Left lung (tissue), 4 donors: ENCODE measurements at regions not wholly inside any gene's neighbourhood (a gene's known extent, or its start where the extent isn't known, plus 50 kb on each side); places are given as distances from the start of the nearest gene placed in this dataset.

ENCODE experiments used
- ATAC-seq: fragments of 200-7000 bp; cut with Tn5 transposase; one replicate; pipeline ENCODE4 v1.9.1; 2020; ENCODE audit warnings: moderate library complexity
- DNase-seq, 4 donors: peaks; one replicate each; pipeline ENCODE4 v3.0.0-alpha.2; 2013 to 2020
- H3K27ac ChIP-seq, 2 donors: fragments of 200-600 bp; sonication (generic) in 1 of 2; one replicate each; pipeline versions ENCODE4 v1.5.0 to v1.8.0; 2020 to 2021
- H3K27me3 ChIP-seq, 2 donors: fragments of 200-600 bp; sonication (generic) in 1 of 2; one replicate each; pipeline versions ENCODE4 v1.5.0 to v1.8.0; 2020 to 2021
- H3K36me3 ChIP-seq, 2 donors: fragments of 200-600 bp; sonication (generic) in 1 of 2; one replicate each; pipeline versions ENCODE4 v1.5.0 to v1.8.0; 2020 to 2021
- H3K4me1 ChIP-seq, 2 donors: fragments of 200-600 bp; one replicate each; pipeline ENCODE4 v1.8.0; 2021
- H3K4me3 ChIP-seq, 2 donors: fragments of 200-600 bp; sonication (generic) in 1 of 2; one replicate each; pipeline versions ENCODE4 v1.5.0 to v1.8.0; 2020 to 2021; ENCODE audit warnings: mild to moderate bottlenecking in 1 of 2
- H3K9me3 ChIP-seq, 2 donors: fragments of 200-600 bp; sonication (generic) in 1 of 2; one replicate each; pipeline versions ENCODE4 v1.5.0 to v1.8.0; 2020 to 2021
- CTCF ChIP-seq, 2 donors: fragments of 200-600 bp; sonication (generic) in 1 of 2; IDR thresholded peaks; one replicate each; pipeline versions ENCODE4 v1.5.0 to v1.8.0; 2021; ENCODE audit warnings: antibody characterized with exemption in 2 of 2
- intact Hi-C, 2 donors: fragments of 100-400 bp; cut with DNase I; formaldehyde crosslinking; loops; one replicate each; pipeline versions ENCODE4 v1.11.2 to v1.14.2; 2022
- donor health status: DM: no; HTN: yes; CAD: no.
- donor health status: DM: no; HTN: no; CAD: no.

DNA sequence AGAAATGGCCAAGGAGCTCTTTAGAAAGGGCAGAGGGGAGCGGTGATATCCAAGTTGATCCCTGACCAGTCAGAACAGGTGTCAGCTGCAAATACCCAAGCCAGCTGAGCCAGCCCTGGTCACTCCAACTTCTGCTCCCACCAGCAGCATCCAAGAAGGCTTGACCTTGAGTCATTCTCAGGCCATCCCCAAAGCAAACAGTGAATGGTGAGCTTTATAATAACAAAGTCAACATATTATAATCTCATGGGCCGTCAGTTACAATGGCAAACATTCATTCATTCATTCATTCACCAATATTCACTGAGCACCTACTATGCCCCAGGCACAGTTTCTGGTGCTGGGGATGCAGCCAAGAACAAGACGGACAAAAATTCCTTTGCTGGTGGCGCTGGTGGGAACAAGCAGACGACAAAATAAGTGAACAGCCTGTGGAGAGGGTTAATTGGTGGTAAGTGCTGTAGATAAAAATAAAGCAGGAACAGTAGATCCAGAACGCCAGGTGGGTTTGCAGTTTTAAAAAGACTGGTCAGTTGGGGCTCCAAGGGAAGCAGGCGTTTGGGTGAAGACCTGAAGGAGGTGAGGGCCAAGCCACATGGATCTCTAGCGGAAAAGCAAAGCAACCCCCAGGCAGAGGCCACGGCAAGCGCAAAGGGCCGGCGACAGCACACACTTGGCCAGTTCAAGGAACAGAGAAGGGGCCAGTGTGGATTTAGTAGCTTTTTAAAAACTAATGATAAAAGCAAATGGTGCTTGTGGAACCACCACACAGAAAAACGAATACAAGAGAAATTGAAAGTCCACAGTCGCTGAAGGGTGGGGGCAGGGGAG, 131.8 kb upstream of the PTPN1 start:
- DNase-seq (no peak), ATAC-seq (no peak)
- Histone ChIP-seq H3K4me1 (peaks cover 21 to 61% of the 10 kb centered on the region in 2 donors), H3K27ac (peak overlapping the region; percentile 78 to 80), H3K4me3 (peak overlapping the region; percentile 4 to 9), H3K36me3 (no peaks in the 10 kb centered on the region), H3K27me3 (no peaks in the 10 kb centered on the region), H3K9me3 (no peaks in the 10 kb centered on the region)
- no peak for TF ChIP-seq CTCF (IDR thresholded peaks at IDR 0.05)
- intact Hi-C loops = no loop called here

- TF ChIP-seq CTCF (IDR thresholded peaks at IDR 0.05) = no peak
- DNase-seq (peak; percentile 87 to 98 (median 92)), ATAC-seq (peak; percentile 82)
- intact Hi-C loops = no loop called here
- Histone ChIP-seq H3K4me3 (peak overlapping the region; percentile 4 to 9), H3K9me3 (no peaks in the 10 kb centered on the region), H3K27me3 (no peaks in the 10 kb centered on the region), H3K27ac (peak overlapping the region; percentile 78 to 80), H3K36me3 (no peaks in the 10 kb centered on the region), H3K4me1 (peaks cover 21 to 66% of the 10 kb centered on the region in 2 donors)
Measured at GRCh38 chr20:50379049-50379990, 130.9 kb upstream of the PTPN1 start.

DNA sequence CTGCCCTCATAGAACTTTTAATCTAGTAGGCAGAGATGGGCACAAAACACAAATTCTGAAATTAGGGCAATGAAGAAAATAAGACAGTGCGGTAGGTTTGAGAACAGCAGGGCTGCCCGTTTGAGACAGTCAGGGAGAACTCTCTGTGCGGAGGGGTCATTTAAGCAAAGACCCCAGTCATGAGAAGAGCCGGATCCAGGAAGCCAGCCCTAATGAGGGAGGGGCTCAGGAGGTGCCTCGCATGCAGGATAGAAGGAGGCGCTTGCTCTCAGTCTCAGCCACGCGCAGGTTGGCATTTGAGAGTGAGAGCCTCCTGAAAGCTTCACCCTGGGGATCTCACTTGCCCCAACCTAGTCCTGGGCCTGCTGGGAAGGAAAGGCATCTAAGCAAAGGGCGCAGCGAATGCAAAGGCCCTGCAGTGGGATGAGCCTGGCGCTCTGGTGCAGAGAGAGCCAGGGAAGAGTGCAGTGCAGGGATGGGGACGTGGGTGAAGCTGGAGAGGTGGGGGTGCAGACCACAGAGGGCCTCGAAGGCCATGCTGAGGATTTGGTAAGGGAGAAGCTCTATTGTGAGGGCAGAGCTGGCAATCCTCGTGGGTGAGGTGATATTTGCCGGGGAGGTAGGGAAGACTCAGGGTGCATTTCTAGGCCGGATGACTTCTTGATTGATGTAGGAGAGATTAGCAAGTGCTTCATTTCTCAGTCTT, 130.0 kb upstream of the PTPN1 start:
- no peak for ATAC-seq
- Histone ChIP-seq H3K4me3 (no peak overlapping the region), H3K4me1 (peaks cover 21 to 69% of the 10 kb centered on the region in 2 donors), H3K27me3 (no peaks in the 10 kb centered on the region), H3K36me3 (no peaks in the 10 kb centered on the region), H3K9me3 (no peaks in the 10 kb centered on the region), H3K27ac (peak overlapping the region; percentile 78 to 80)
- DNase-seq = no peak
- intact Hi-C loops = no loop called here
- no peak for TF ChIP-seq CTCF (IDR thresholded peaks at IDR 0.05)

DNA sequence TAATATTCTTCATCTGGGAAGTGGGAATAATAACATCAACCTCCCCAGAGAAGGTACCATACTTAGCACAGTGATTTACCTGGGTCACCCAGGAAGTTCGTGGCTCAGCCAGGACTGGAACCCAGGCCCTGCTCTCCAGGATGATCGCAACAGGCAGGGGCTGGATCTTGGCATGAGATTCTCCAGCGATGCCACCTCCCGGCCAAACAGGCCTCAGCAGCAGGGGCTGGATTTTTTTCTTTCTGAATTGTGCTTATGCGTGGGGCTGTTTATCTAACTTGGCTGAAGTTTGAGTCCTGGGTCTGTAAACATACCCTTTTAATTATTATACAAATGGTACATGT, 129.5 kb upstream of the PTPN1 start:
- peaks cover 21 to 75% of the 10 kb centered on the region in 2 donors for H3K4me1 ChIP-seq
- H3K27ac ChIP-seq = no peak overlapping the region
- TF ChIP-seq CTCF (IDR thresholded peaks at IDR 0.05) = peak in 1 of 2 donors; percentile 34

More for the DNA sequence above, 129.5 kb upstream of the PTPN1 start:
- Histone ChIP-seq H3K9me3 (no peaks in the 10 kb centered on the region), H3K27me3 (no peaks in the 10 kb centered on the region), H3K36me3 (no peaks in the 10 kb centered on the region), H3K4me3 (no peak overlapping the region)
- intact Hi-C loops = no loop called here
- peak in 1 of 4 donors; percentile 70 for DNase-seq
- peak; percentile 6 for ATAC-seq
